Natural killer cell (primary cell): ENCODE measurements at regions not wholly inside any gene's neighbourhood (a gene's known extent, or its start where the extent isn't known, plus 50 kb on each side); places are given as distances from the start of the nearest gene placed in this dataset.

ENCODE experiments used
- ATAC-seq, 3 donors: fragments of 150-1000 bp in 2 of 3; fragments of 200-7000 bp in 1 of 3; cut with Tn5 transposase; 1 replicate in 1 of 3; 2 replicates in 2 of 3; pipeline ENCODE4 v1.10.0; 2021; ENCODE audit warnings: mild to moderate bottlenecking in 2 of 3, moderate library complexity in 2 of 3
- DNase-seq, 2 donors: peaks; one replicate each; pipeline versions ENCODE4 v3.0.0 to v3.0.0-alpha.2; 2013 to 2021; ENCODE audit warnings: mixed read lengths in 1 of 2
- H3K27ac ChIP-seq: one replicate; pipeline ENCODE4 v1.5.1; 2013; ENCODE audit warnings: mild to moderate bottlenecking, low read length
- H3K27me3 ChIP-seq: one replicate; pipeline ENCODE4 v1.6.1; 2013; ENCODE audit warnings: low read length; ENCODE audit not compliant: control insufficient read depth, insufficient read depth
- H3K36me3 ChIP-seq: one replicate; pipeline ENCODE4 v1.6.1; 2013; ENCODE audit warnings: low read length; ENCODE audit not compliant: control insufficient read depth, insufficient read depth
- H3K4me1 ChIP-seq: one replicate; pipeline ENCODE4 v1.6.1; 2013; ENCODE audit warnings: low read length; ENCODE audit not compliant: control insufficient read depth, insufficient read depth
- H3K4me3 ChIP-seq: one replicate; pipeline ENCODE4 v1.5.1; 2013; ENCODE audit warnings: low read length
- H3K9me3 ChIP-seq: one replicate; pipeline ENCODE4 v1.6.1; 2013; ENCODE audit warnings: low read length; ENCODE audit not compliant: control insufficient read depth, insufficient read depth
- H3K27ac Mint-ChIP-seq, 2 donors: one replicate each; pipeline ENCODE4 v1.8.0; 2022; ENCODE audit warnings: mild to moderate bottlenecking in 2 of 2, mixed read lengths in 2 of 2, moderate library complexity in 1 of 2
- H3K27me3 Mint-ChIP-seq, 2 donors: one replicate each; pipeline ENCODE4 v1.8.0; 2022; ENCODE audit warnings: low read depth in 2 of 2, mixed read lengths in 2 of 2
- H3K36me3 Mint-ChIP-seq: one replicate; pipeline ENCODE4 v1.8.0; 2022; ENCODE audit warnings: mixed read lengths
- H3K4me1 Mint-ChIP-seq, 2 donors: one replicate each; pipeline ENCODE4 v1.8.0; 2022; ENCODE audit warnings: mixed read lengths in 2 of 2
- H3K4me3 Mint-ChIP-seq: one replicate; pipeline ENCODE4 v1.8.0; 2022; ENCODE audit warnings: mild to moderate bottlenecking, moderate library complexity, mixed read lengths
- H3K9me3 Mint-ChIP-seq, 2 donors: one replicate each; pipeline ENCODE4 v1.8.0; 2022; ENCODE audit warnings: mixed read lengths in 2 of 2
- CTCF ChIP-seq: fragments of 200-600 bp; IDR thresholded peaks from one replicate; pipeline ENCODE4 v1.8.0; 2022; ENCODE audit warnings: antibody characterized with exemption
- WGBS: methylation state at CpG from one replicate; pipeline ENCODE4 v1.1.7; 2013; ENCODE audit warnings: missing lambda C conversion rate; ENCODE audit not compliant: insufficient coverage; 5-methylcytosine and 5-hydroxymethylcytosine counted together
- intact Hi-C: fragments of 100-400 bp; cut with micrococcal nuclease; formaldehyde crosslinking; loops from one replicate; pipeline ENCODE4 v1.14.2; 2022

- Histone ChIP-seq H3K9me3 (no peaks in the 10 kb centered on the region), H3K4me1 (no peaks in the 10 kb centered on the region), H3K27ac (no peak overlapping the region), H3K4me3 (no peak overlapping the region), H3K27me3 (no peaks in the 10 kb centered on the region), H3K36me3 (no peaks in the 10 kb centered on the region)
- WGBS, result 98% methylated on average over 5 of the region's 5 CpGs
- DNase-seq (no peak), ATAC-seq (no peak)
- Mint-ChIP-seq H3K27ac (no peak overlapping the region), H3K27me3 (no peaks in the 10 kb centered on the region), H3K36me3 (no peaks in the 10 kb centered on the region), H3K9me3 (peaks cover 2 to 12% of the 10 kb centered on the region in 2 donors), H3K4me3 (no peak overlapping the region), H3K4me1 (no peaks in the 10 kb centered on the region)
- intact Hi-C loops, result no loop called here
- no peak for TF ChIP-seq CTCF
These were observed 277.6 kb upstream of the PHF14 start for GRCh38 chr7:10696064-10696463.

GRCh38 chr7:10703059-10703458, 270.6 kb upstream of the PHF14 start:
- intact Hi-C loops, result no loop called here
- Mint-ChIP-seq H3K36me3 (no peaks in the 10 kb centered on the region), H3K27ac (no peak overlapping the region)

GRCh38 chr7:10703981-10704380, 269.7 kb upstream of the PHF14 start:
- Histone ChIP-seq H3K27ac (no peak overlapping the region), H3K4me1 (no peaks in the 10 kb centered on the region), H3K9me3 (no peaks in the 10 kb centered on the region), H3K36me3 (no peaks in the 10 kb centered on the region), H3K4me3 (no peak overlapping the region), H3K27me3 (no peaks in the 10 kb centered on the region)
- Mint-ChIP-seq H3K36me3 (no peaks in the 10 kb centered on the region), H3K4me3 (no peak overlapping the region), H3K4me1 (no peaks in the 10 kb centered on the region), H3K27me3 (no peaks in the 10 kb centered on the region), H3K27ac (no peak overlapping the region), H3K9me3 (peaks cover 0 to 4% of the 10 kb centered on the region in 2 donors)
- no peak for DNase-seq
- intact Hi-C loops, result no loop called here
- TF ChIP-seq CTCF, result no peak
- no peak for ATAC-seq
- whole genome bisulfite sequencing, result no CpG with 5 or more reads among the region's 1 CpG

More at GRCh38 chr7:10703059-10703458, 270.6 kb upstream of the PHF14 start:
- Mint-ChIP-seq H3K27me3 (no peaks in the 10 kb centered on the region), H3K4me1 (no peaks in the 10 kb centered on the region), H3K4me3 (no peak overlapping the region), H3K9me3 (peaks cover 0 to 4% of the 10 kb centered on the region in 2 donors)
- Histone ChIP-seq H3K9me3 (no peaks in the 10 kb centered on the region), H3K4me3 (no peak overlapping the region), H3K27me3 (no peaks in the 10 kb centered on the region), H3K36me3 (no peaks in the 10 kb centered on the region), H3K4me1 (no peaks in the 10 kb centered on the region), H3K27ac (no peak overlapping the region)
- ATAC-seq, result no peak
- WGBS, result 93% methylated on average over 2 of the region's 3 CpGs
- no peak for TF ChIP-seq CTCF
- DNase-seq, result no peak

- intact Hi-C loops, result no loop called here
- TF ChIP-seq CTCF, result no peak
- no peak for ATAC-seq
These were observed 269.0 kb upstream of the PHF14 start for GRCh38 chr7:10704653-10705052.

More at GRCh38 chr7:10704653-10705052, 269.0 kb upstream of the PHF14 start:
- no peak overlapping the region for H3K27ac ChIP-seq
- no peaks in the 10 kb centered on the region for H3K4me1 ChIP-seq
- H3K36me3 ChIP-seq, result no peaks in the 10 kb centered on the region
- no peak for DNase-seq
- H3K27ac Mint-ChIP-seq, result no peak overlapping the region
- H3K27me3 Mint-ChIP-seq, result no peaks in the 10 kb centered on the region
- H3K9me3 ChIP-seq, result no peaks in the 10 kb centered on the region
- H3K27me3 ChIP-seq, result no peaks in the 10 kb centered on the region
- WGBS, result 99% methylated on average over 4 of the region's 4 CpGs
- H3K36me3 Mint-ChIP-seq, result no peaks in the 10 kb centered on the region
- no peak overlapping the region for H3K4me3 ChIP-seq
- no peaks in the 10 kb centered on the region for H3K4me1 Mint-ChIP-seq
- H3K9me3 Mint-ChIP-seq, result peaks cover 0 to 4% of the 10 kb centered on the region in 2 donors
- no peak overlapping the region for H3K4me3 Mint-ChIP-seq
